Activated naive CD4-positive, alpha-beta T cell treated with anti-CD3 and anti-CD28 coated beads, Interleukin-2, amount 50 U/mL, for 72 hours (primary cell): ENCODE measurements at regions not wholly inside any gene's neighbourhood (a gene's known extent, or its start where the extent isn't known, plus 50 kb on each side); places are given as distances from the start of the nearest gene placed in this dataset.
A peak's percentile ranks its signal among the peaks of the same experiment; 100 is the strongest.

ENCODE experiments used
- ATAC-seq, 2 donors: fragments of 150-1000 bp; cut with Tn5 transposase; 2 replicates each; pipeline ENCODE4 v1.10.0; 2021; ENCODE audit warnings: mild to moderate bottlenecking in 2 of 2, moderate library complexity in 2 of 2
- DNase-seq, 2 donors: peaks; one replicate each; pipeline ENCODE4 v3.0.0; 2021 to 2022; ENCODE audit warnings: low spot score in 2 of 2
- H3K27ac Mint-ChIP-seq, 2 donors: one replicate each; pipeline ENCODE4 v1.8.0; 2022; ENCODE audit warnings: mild to moderate bottlenecking in 2 of 2, mixed read lengths in 2 of 2
- H3K36me3 Mint-ChIP-seq, 2 donors: one replicate each; pipeline ENCODE4 v1.8.0; 2022; ENCODE audit warnings: mixed read lengths in 2 of 2
- H3K9me3 Mint-ChIP-seq, 2 donors: one replicate each; pipeline ENCODE4 v1.8.0; 2022; ENCODE audit warnings: mixed read lengths in 2 of 2

DNA sequence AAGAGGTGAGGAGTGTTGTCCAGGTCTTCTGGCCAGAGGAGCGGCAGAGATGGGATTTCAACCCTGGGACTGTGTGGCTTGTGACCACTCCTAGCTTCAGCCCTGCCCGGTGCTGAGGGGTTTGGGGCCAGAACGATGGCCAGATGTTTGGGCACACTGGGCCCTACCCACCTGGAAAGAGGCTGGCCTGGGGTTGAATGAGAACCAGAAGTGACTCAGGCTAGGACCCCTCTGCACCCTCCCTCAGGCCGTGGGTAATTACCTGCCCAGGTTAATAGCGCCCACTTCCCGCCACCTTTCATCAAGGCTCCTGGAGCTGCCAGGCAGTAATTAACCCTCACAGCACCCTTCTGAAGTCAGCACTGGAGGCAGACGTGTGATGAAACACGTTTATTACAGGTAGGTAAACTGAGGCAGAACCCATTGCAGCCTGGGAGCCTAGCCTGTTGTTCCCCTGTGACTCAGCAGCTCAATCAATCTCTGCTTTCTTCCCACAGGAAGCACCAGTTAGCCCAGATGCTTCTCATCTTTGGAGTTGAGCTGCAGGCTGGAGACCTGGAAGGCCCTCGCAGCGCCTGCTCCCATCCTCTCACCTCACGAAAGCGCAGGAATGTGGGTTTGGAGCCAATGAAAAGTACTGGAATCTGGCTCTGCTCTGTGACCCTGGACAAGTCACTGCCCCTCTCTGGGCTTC lies 120.8 kb downstream of the CEBPB start:
- DNase-seq, result no peak
- Mint-ChIP-seq H3K36me3 (no peaks in the 10 kb centered on the region), H3K9me3 (no peaks in the 10 kb centered on the region), H3K27ac (no peak overlapping the region)
- ATAC-seq, result no peak

DNA sequence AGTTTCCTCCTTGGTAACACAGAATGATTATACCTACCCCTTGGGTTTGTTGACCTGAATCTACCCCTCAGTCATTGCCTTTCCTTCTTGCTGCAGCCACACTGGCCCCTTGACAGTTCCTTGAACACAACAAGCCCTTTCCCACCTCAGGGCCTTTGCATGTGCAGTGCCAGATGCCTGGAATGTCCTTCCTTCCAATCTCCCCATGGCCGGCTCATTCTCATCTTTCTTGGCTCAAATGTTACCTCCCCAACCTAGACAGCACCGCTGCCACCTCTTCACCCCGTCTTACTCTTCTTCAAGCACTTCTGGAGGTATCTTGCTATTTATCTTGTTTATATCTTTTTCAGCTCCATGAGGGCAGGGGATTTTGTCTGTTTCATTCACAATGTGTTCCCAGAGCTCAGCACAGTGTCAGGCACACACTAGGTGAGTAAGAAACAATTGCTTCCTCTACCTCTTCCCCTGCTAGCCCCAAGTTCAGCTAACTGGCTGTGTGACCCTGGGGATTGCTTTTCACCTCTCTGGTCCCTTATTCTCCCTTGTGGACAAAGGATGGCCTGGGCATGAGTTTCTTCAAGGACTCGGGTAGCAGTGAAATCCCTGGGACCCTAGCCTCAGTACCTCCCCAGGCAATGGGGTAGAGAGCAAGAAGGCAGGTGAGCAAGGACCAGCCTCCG lies 121.5 kb downstream of the CEBPB start:
- DNase-seq (no peak), ATAC-seq (no peak)
- H3K9me3 Mint-ChIP-seq, result no peaks in the 10 kb centered on the region

DNA sequence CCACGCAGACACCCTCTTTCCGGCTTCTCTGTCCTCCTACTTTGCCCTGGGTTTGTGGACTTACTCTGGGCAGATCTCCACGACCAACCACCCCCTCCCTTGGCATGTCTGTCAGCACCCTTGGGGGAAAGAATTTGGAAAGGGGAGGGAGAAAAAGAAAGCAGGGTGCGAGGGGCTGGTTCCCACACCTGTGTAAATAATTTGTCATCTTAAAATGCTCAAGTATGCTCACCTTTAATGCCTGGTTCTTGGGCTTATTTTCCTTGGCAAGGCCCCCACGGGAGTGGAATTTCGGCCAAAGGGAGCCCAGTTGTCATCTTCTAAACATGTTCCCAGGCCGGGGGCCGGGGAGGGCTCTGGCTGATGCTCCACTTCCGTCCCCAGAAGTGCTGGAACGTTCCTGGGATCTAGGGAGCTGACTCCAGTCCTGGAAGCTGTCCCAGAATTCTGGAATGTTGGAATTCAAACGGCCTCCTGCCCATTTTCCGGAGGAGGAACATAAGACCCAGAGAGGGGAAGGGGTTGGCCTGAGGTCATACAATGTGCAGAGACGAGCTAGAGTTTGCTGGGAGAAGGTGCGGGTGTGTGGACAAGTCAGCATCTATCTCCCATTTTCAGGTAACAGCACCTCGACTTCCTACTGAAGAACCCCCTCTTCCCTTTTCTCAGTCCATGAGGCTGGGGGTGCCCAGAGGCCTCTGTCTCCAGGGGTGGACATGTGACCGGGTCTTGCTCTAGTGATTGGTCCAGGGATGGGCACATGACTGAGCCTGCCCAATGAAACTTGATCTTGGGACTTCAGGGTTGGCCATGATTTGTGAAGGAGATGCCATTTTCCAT lies 122.3 kb downstream of the CEBPB start:
- ATAC-seq, result no peak
- H3K9me3 Mint-ChIP-seq, result no peaks in the 10 kb centered on the region
- DNase-seq, result no peak
- H3K36me3 Mint-ChIP-seq, result no peaks in the 10 kb centered on the region
- H3K27ac Mint-ChIP-seq, result no peak overlapping the region

More for the DNA sequence above, 121.5 kb downstream of the CEBPB start:
- H3K36me3 Mint-ChIP-seq, result no peaks in the 10 kb centered on the region
- no peak overlapping the region for H3K27ac Mint-ChIP-seq

DNA sequence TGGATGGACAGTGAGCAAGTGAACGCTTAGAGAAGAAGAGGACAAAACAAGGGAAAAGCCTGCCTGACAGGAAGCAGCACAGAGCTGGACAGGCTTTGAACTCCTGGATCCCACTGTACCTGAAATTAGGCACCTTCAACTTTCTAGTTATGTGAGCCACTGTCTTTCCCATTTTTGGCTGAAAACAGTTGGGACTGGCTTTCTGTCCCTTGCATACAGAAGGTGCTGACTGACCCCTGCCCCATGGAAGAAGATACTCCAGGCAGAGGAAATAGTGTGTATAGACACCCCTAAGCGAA lies 122.8 kb downstream of the CEBPB start:
- DNase-seq (no peak), ATAC-seq (no peak)
- no peak overlapping the region for H3K27ac Mint-ChIP-seq
- no peaks in the 10 kb centered on the region for H3K9me3 Mint-ChIP-seq
- no peaks in the 10 kb centered on the region for H3K36me3 Mint-ChIP-seq

DNA sequence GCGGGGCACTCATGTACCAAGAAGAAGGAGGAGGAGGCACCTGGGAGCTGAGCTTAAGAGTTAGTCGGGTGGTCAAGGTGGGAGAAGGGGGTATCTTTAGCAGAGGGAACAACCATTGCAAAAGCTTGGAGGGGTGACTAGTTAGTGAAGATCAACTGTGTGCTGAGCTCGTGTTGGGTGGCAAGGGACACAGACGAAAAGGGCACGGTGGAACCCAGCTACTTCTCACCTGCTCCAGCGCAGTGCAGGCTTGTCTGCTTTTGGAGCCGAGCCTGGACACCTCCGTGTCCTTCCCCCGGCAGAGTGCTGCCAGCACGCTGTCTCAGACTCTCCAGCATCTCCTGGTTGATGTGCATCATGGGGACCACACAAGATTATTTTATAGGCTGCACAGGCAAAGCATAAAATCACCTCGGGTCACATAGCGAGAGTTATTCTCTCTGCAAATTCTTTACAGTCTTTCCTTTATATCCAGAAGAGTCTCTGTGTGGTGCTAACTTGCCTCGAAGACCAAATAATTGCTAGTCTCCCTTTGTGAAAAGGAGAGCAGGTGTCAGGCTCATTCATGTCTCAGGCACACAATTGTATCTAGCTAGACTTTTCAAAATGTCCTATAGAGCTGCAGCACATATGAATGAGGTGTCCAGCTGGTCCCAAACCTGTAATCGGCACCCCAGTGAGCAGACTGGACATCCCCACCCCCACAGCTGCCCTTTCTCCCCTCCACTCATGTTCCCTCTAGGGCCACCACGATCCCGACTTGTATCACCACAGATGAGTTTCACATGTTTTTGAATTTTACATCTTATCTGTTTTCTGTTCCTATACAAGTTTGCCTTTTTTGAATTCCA lies 123.4 kb downstream of the CEBPB start:
- ATAC-seq, result no peak
- H3K36me3 Mint-ChIP-seq, result no peaks in the 10 kb centered on the region
- H3K9me3 Mint-ChIP-seq, result no peaks in the 10 kb centered on the region
- no peak overlapping the region for H3K27ac Mint-ChIP-seq
- no peak for DNase-seq

DNA sequence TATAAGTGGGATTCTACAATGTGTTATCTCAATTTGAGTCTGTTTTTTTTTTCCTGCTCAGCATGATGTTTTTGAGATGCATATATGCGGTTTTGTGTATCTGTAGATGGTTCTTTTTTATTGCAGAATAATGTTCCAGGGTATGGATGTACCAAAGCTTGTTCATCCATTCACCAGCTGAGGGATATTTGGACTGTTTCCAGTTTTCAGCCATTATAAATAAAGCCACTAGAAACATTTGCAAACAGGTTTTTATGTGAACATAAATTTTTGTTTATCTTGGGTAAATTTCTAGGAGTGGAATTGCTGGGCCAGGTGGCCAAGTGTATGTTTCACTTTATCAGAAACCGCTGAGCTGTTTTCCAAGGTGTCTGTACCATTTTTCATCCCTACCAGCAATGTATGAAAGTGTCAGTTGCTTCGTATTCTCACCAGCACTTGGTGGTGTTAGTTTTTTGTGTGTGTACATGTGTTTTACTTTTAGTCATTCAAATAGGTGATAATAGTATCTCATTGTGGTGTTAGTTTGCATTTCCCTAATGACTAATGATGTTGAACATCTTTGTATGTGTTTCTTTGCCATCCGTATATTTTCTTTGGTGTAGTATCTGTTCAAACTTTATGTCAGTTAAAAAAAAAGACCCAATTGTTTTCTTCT lies 124.2 kb downstream of the CEBPB start:
- Mint-ChIP-seq H3K9me3 (no peaks in the 10 kb centered on the region), H3K36me3 (no peaks in the 10 kb centered on the region), H3K27ac (no peak overlapping the region)
- DNase-seq (no peak), ATAC-seq (no peak)

DNA sequence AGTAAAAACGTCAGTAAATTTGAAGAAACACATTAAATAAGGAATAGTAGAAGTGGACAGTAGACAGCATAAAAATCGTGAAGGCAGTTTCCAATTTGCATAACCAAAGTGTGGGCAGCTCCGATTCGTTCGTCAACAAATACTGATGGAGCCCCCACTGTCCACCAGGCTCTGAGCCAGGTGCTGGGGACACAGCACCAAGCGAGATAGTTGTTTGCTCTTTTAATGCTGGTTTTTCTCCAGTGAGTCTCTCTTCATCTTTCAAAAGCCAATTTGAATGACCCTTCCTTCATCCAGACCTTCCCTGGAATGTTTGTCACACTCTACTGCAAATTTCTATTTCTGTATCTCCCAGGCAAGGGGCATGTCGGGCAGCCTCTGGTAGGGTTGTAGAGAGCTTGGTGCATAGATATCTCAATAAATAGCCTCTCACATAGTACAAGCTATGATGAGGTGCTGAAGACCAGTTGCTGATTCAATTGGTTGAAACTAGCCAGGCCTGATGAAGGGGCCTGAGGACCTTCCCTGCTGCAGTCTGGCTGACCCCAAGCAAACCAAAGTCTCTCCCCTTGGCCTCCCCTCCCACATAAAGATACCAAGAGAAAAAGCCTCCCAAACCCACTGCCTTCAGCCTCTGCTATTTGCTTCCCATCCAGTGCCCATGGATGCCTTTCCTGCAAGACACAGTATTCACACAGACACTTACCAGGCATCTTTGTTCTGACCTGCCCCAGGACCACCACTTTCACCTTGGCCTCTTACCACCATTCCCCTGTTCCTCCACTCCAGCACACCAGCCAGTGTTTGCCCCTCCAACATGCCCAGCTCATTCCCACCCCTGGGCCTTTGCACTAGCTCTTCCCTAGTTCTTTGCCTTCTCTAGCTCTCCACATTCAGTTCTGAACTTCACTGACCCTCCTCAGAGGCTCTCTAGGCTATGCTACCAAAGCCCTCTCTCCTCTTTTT lies 125.2 kb downstream of the CEBPB start:
- no peak for DNase-seq
- H3K36me3 Mint-ChIP-seq, result no peaks in the 10 kb centered on the region
- no peak for ATAC-seq
- no peak overlapping the region for H3K27ac Mint-ChIP-seq
- H3K9me3 Mint-ChIP-seq, result no peaks in the 10 kb centered on the region

DNA sequence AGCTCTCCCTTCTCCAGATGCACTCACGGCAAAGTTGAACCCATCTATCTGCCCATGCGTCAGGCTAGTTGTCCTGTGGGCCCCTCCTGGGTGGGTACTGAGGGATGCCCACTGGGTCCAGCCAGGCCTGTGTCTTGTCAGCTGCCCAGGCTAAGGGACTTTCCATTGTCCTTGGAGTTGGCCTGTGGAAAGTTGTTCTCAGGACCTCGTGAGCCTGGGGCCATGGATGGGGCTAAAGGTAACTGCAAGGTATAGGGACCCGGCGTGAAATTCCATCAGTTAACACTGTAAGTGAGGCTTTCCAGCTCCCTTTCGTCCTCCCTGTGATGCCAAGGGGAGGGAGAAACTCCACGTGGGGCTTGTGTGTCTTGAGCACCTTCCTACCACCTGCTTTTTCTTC lies 126.5 kb downstream of the CEBPB start:
- ATAC-seq (no peak), DNase-seq (no peak)
- H3K27ac Mint-ChIP-seq, result no peak overlapping the region
- no peaks in the 10 kb centered on the region for H3K9me3 Mint-ChIP-seq
- H3K36me3 Mint-ChIP-seq, result no peaks in the 10 kb centered on the region

DNA sequence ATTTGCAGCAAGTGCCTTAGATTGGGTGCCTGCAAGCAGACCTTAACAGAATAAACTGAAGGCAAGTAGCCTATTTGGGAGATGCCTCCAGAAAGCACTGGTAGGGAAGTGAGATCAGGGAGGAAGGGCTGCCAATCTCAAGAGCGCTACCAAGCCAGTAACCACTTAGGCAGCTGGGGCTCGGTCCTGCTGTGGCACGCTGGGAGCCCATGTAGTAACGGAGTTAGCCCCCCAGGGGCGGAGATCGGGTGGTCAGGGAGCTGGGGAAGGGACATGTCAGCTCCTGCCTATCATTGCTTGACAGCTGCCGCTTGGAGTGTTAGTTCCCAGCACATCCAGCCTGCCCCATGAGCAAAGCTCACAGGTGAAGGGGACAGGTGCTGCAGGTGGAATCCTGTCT lies 127.0 kb downstream of the CEBPB start:
- ATAC-seq (no peak), DNase-seq (no peak)
- no peaks in the 10 kb centered on the region for H3K9me3 Mint-ChIP-seq
- no peaks in the 10 kb centered on the region for H3K36me3 Mint-ChIP-seq
- H3K27ac Mint-ChIP-seq, result no peak overlapping the region

DNA sequence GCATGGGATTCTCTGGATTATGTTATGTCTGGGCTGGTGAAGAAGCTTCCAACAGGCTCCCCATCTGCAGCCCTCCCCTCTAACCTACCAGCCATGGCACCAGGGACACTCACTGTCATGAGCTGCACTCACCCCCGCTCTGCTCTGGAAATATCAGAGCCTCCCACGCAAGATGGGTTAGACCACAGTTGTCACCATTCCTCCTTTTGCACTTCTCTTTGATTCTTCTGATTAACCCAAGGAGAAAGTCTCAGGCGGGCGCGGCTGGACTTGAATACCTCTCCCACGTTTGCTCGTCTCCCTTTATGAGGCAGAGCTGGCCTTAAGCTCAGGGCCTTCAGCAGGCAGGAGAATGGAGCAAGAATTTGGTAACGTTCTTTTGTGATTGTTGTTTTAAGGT lies 128.1 kb downstream of the CEBPB start:
- no peak for DNase-seq
- Mint-ChIP-seq H3K9me3 (no peaks in the 10 kb centered on the region), H3K36me3 (no peaks in the 10 kb centered on the region), H3K27ac (no peak overlapping the region)
- no peak for ATAC-seq

DNA sequence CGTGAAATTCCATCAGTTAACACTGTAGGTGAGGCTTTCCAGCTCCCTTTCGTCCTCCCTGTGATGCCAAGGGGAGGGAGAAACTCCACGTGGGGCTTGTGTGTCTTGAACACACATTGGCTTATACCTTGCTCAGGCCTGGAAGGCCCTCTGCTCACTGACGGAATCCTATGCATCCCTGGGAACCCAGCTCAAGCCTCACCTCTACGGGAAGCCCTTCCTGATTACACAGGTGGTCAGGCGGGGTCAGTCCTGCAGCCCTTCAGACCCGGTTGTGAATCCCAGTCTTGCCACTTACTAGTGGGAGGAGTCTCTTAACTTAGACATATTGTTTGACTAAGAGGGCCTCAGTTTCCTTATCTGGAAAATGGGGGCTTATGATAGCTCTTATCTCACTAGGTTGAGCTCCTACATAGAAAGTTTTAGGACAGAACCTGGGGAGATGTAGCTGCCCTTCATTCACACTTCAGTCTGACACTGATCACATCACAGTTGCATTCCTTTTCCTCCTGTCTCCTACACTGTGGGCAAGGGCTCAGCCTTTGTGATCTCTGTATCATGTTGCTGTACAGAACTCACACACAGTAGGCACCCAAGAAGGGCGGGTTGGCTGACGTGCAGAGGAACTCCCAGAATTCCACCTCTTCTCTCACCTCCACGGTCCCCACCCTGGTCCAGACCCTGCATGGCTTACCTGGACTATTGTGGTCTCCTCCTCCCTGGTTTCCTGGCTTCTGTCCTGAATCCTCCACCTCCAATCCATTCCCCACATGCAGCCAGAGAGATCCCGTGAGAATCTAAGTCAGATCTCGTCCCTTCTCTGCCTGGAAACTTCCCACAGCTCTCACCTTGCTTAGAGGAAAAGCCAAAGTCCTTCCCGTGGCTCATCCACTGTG lies 129.6 kb downstream of the CEBPB start:
- Mint-ChIP-seq H3K36me3 (no peaks in the 10 kb centered on the region), H3K27ac (peak overlapping the region in 1 of 2 donors; percentile 86), H3K9me3 (no peaks in the 10 kb centered on the region)
- DNase-seq (no peak), ATAC-seq (no peak)

DNA sequence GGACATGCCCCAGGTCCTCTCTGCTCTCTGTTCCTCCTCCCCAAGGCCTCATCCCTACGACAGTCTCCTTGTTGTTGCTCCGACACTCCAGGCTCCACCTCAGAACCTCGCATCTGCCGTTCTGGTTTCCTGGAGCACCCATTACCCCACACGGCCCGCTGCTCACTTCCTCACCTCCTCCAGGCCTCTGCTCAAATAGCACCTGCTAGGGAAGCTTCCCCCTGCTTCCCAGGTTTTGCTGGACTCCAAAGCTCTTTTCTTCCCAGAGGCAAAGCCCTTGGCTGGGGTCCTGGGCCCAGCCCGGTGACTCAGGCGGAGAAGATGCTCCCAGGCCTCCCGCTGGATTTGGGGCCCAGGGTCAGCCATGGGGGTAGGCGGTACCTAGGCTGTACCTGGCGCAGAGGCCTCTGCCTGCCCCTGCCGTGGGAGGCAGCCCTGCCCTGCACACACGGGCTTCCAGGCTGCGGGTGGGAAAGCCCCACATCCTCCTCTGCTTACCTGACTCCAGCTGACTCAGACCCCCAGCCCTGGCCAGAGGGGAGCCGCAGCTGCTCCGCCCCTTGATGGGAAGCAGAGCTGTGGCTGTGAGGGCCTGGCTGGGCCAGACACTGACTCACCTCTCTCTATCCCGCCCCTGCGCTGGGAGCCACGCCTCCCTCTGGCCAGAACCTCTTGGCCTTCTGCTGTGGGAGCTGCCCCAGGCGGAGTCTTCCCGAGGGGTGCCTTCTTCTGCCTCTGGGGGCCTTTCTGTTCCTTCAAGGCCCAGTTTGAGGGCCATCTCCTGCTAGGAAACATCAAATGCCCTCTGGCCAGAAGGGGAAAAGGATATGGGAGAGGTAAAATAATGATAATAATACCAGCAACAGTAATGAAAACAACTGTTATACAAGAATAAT lies 130.5 kb downstream of the CEBPB start:
- peak; percentile 76 to 85 for ATAC-seq
- Mint-ChIP-seq H3K9me3 (no peaks in the 10 kb centered on the region), H3K27ac (peak overlapping the region in 1 of 2 donors; percentile 86), H3K36me3 (no peaks in the 10 kb centered on the region)
- DNase-seq, result no peak

DNA sequence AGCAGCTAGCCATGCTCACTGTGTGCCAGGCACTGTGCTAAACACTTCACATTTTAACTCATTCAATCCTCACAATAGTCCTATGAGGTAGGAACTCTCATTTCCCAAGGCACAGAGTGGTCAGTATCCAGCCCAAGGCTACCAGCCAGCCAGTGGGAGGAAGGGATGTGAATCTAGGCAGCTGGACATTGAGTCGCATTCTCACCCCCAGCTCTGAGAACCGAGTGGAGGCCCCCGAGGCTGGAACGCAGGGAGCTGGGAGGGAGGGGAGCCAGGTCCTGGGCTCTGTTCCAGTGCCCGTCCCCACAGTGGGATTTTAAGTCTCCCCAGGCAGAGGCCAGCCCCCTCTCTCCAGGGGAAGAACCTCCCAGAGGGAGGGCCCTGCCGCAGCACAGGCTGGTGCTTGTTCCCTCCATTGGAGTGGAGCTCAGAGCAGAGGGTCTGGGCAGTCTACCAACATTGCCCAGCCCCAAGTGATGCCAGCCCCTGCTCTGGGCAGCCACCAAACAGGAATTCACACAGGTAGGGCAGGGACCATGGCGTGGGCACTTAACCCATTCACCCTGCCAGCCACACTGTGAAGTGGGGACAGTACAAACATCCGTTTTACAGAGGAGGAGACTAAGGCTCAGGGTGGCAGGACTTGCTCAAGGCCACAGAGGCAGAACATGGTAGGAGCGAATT lies 131.3 kb downstream of the CEBPB start:
- ATAC-seq, result no peak
- peak overlapping the region in 1 of 2 donors; percentile 86 for H3K27ac Mint-ChIP-seq
- DNase-seq, result no peak
- no peaks in the 10 kb centered on the region for H3K9me3 Mint-ChIP-seq
- H3K36me3 Mint-ChIP-seq, result no peaks in the 10 kb centered on the region
